MM.1S (cell line): ENCODE measurements at regions not wholly inside any gene's neighbourhood (a gene's known extent, or its start where the extent isn't known, plus 50 kb on each side); places are given as distances from the start of the nearest gene placed in this dataset.

ENCODE experiments used
- DNase-seq: peaks from one replicate; pipeline ENCODE4 v3.0.0-alpha.2; 2015
- H2AFZ ChIP-seq: fragments of 300-600 bp; sonication (generic); 2 replicates; pipeline ENCODE4 v1.6.0; 2016; ENCODE audit warnings: antibody characterized with exemption, low read length
- H3F3A ChIP-seq: fragments of 300-600 bp; sonication (generic); 2 replicates; pipeline ENCODE4 v1.6.1; 2016; ENCODE audit warnings: mild to moderate bottlenecking, antibody characterized with exemption, low read length, moderate library complexity, mixed read lengths; ENCODE audit not compliant: insufficient read depth
- H3K27ac ChIP-seq: fragments of 300-600 bp; sonication (generic); 2 replicates; pipeline ENCODE4 v1.5.1; 2016; ENCODE audit warnings: mild to moderate bottlenecking, low read length
- H3K27me3 ChIP-seq: fragments of 300-600 bp; sonication (generic); replicated peaks from 2 replicates; pipeline ENCODE4 v1.6.0; 2016; ENCODE audit warnings: low read length; ENCODE audit not compliant: insufficient read depth
- H3K36me3 ChIP-seq: fragments of 300-600 bp; sonication (generic); replicated peaks from 2 replicates; pipeline ENCODE4 v1.6.1; 2016; ENCODE audit warnings: mild to moderate bottlenecking, low read length, mixed read lengths; ENCODE audit not compliant: insufficient read depth
- H3K4me1 ChIP-seq: fragments of 300-600 bp; sonication (generic); 2 replicates; pipeline ENCODE4 v1.6.1; 2016; ENCODE audit warnings: low read length, mixed read lengths
- H3K4me2 ChIP-seq: fragments of 300-600 bp; sonication (generic); 2 replicates; pipeline ENCODE4 v1.6.0; 2016; ENCODE audit warnings: low read depth, low read length
- H3K4me3 ChIP-seq: fragments of 300-600 bp; sonication (generic); 2 replicates; pipeline ENCODE4 v1.5.1; 2016; ENCODE audit warnings: low read length, mixed read lengths
- H3K79me2 ChIP-seq: fragments of 300-600 bp; sonication (generic); 2 replicates; pipeline ENCODE4 v1.6.1; 2016; ENCODE audit warnings: mixed run types, low read length, mixed read lengths
- H3K9ac ChIP-seq: fragments of 300-600 bp; sonication (generic); 2 replicates; pipeline ENCODE4 v1.6.1; 2016; ENCODE audit warnings: low read length, mixed read lengths
- H3K9me2 ChIP-seq: fragments of 300-600 bp; sonication (generic); replicated peaks from 2 replicates; pipeline ENCODE4 v1.6.1; 2016; ENCODE audit warnings: mild to moderate bottlenecking, low read length, mixed read lengths; ENCODE audit not compliant: insufficient read depth
- H3K9me3 ChIP-seq: fragments of 300-600 bp; sonication (generic); replicated peaks from 2 replicates; pipeline ENCODE4 v1.6.1; 2016; ENCODE audit warnings: mild to moderate bottlenecking, low read length, mixed read lengths; ENCODE audit not compliant: insufficient read depth
- H4K20me1 ChIP-seq: fragments of 300-600 bp; sonication (generic); 2 replicates; pipeline ENCODE4 v1.6.1; 2016; ENCODE audit warnings: mild to moderate bottlenecking, low read length, moderate library complexity, mixed read lengths; ENCODE audit not compliant: insufficient read depth
- CTCF ChIP-seq: fragments of 300-600 bp; sonication (generic); IDR thresholded peaks from 2 replicates; pipeline ENCODE4 v1.5.1; 2016; ENCODE audit warnings: antibody characterized with exemption, low read length, mixed read lengths
- EZH2 ChIP-seq: fragments of 300-600 bp; sonication (generic); optimal IDR thresholded peaks from 2 replicates; pipeline ENCODE3; 2017; ENCODE audit warnings: low read depth, mild to moderate bottlenecking, antibody characterized with exemption, low read length, mixed read lengths
- EZH2phosphoT487 ChIP-seq: fragments of 300-600 bp; sonication (generic); IDR thresholded peaks from 2 replicates; pipeline ENCODE4 v1.6.1; 2018; ENCODE audit warnings: antibody characterized with exemption, low read length

GRCh38 chr11:8321876-8322275 is 58.2 kb upstream of the LMO1 start:
- H3K4me1 ChIP-seq: no peaks in the 10 kb centered on the region
- no peaks in the 10 kb centered on the region for H4K20me1 ChIP-seq
- no peak overlapping the region for H3K4me2 ChIP-seq
- no peak overlapping the region for H3K4me3 ChIP-seq
- H3K27ac ChIP-seq: no peak overlapping the region
- H3K79me2 ChIP-seq: no peaks in the 10 kb centered on the region
- no peak overlapping the region for H2AFZ ChIP-seq
- H3K9me3 ChIP-seq: no peaks in the 10 kb centered on the region
- no peak for DNase-seq
- no peaks in the 10 kb centered on the region for H3K27me3 ChIP-seq
- H3K9me2 ChIP-seq: no peaks in the 10 kb centered on the region
- TF ChIP-seq EZH2: no peak
- no peak for TF ChIP-seq EZH2phosphoT487
- TF ChIP-seq CTCF: no peak
- H3F3A ChIP-seq: no peaks in the 10 kb centered on the region
- no peak overlapping the region for H3K9ac ChIP-seq
- H3K36me3 ChIP-seq: no peaks in the 10 kb centered on the region

- H4K20me1 ChIP-seq: no peaks in the 10 kb centered on the region
- H3K9me2 ChIP-seq: no peaks in the 10 kb centered on the region
- no peak overlapping the region for H3K9ac ChIP-seq
- no peaks in the 10 kb centered on the region for H3F3A ChIP-seq
- H3K4me3 ChIP-seq: no peak overlapping the region
- no peaks in the 10 kb centered on the region for H3K4me1 ChIP-seq
- DNase-seq: no peak
- H3K79me2 ChIP-seq: no peaks in the 10 kb centered on the region
- no peak for TF ChIP-seq EZH2phosphoT487
- TF ChIP-seq EZH2: no peak
- TF ChIP-seq CTCF: no peak
- H3K36me3 ChIP-seq: no peaks in the 10 kb centered on the region
- no peaks in the 10 kb centered on the region for H3K27me3 ChIP-seq
- no peaks in the 10 kb centered on the region for H3K9me3 ChIP-seq
- H3K4me2 ChIP-seq: no peak overlapping the region
- no peak overlapping the region for H2AFZ ChIP-seq
- H3K27ac ChIP-seq: no peak overlapping the region
Observed at GRCh38 chr11:8320076-8320475, 56.4 kb upstream of the LMO1 start.

- H3K4me1 ChIP-seq: no peaks in the 10 kb centered on the region
- no peak overlapping the region for H3K4me2 ChIP-seq
- no peak overlapping the region for H2AFZ ChIP-seq
- no peaks in the 10 kb centered on the region for H3K9me2 ChIP-seq
- H3K36me3 ChIP-seq: no peaks in the 10 kb centered on the region
- TF ChIP-seq EZH2phosphoT487 (no peak), CTCF (no peak), EZH2 (no peak)
- no peak for DNase-seq
- H3K9me3 ChIP-seq: no peaks in the 10 kb centered on the region
- no peak overlapping the region for H3K9ac ChIP-seq
- H3K27ac ChIP-seq: no peak overlapping the region
- no peak overlapping the region for H3K4me3 ChIP-seq
- no peaks in the 10 kb centered on the region for H3F3A ChIP-seq
- no peaks in the 10 kb centered on the region for H3K79me2 ChIP-seq
- no peaks in the 10 kb centered on the region for H3K27me3 ChIP-seq
- no peaks in the 10 kb centered on the region for H4K20me1 ChIP-seq
Observed at GRCh38 chr11:8318536-8318935, 54.9 kb upstream of the LMO1 start.
